ENCODE measurements at regions not wholly inside any gene's neighbourhood (a gene's known extent, or its start where the extent isn't known, plus 50 kb on each side); places are given as distances from the start of the nearest gene placed in this dataset.

DNA sequence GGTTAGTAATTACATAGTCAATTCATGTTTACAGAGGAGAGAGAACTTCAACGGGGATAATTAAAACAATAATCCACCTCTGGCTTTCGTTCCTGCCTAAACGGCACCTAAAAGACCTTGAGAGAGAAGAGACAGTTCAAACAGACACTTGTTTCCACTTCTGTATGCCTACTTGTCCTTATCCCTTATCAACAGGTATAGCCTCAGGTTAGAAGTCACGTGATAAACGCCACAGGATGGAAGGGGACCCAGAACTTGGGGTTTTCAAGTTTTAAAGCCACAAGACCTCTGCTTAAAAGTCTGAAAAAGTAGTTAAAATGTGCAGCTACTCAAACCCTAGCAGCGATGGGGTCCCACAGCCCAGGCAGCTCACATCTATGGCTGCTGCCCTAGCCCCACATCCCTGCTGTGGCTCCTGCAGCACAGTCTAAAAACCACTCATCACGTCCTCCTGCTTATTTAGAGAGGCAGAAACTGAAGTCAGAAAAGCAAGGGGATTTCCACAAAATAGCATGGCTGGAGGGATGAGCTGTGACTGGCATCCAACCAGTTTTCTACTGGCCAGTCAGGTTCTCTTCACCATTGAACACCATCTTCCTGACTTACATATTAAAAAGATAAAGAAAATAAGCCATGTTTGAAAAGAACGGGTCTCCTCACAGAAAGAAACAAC, 51.2 kb upstream of the SEC16B start:
- TF ChIP-seq CTCF (IDR thresholded peaks at IDR 0.05): no peak
- Mint-ChIP-seq H3K27me3 (peaks cover 15% of the 10 kb centered on the region), H3K36me3 (ENCODE audit: low read depth) (no peaks in the 10 kb centered on the region), H3K9me3 (peaks cover 11% of the 10 kb centered on the region), H3K4me3 (no peak overlapping the region), H3K4me1 (ENCODE audit: low read depth) (no peaks in the 10 kb centered on the region), H3K27ac (no peak overlapping the region)
- Histone ChIP-seq H3K36me3 (ENCODE audit: insufficient read depth, low read length) (no peaks in the 10 kb centered on the region), H3K4me3 (ENCODE audit: low read length) (no peak overlapping the region), H3K9me3 (ENCODE audit: control insufficient read depth in 1 of 2, insufficient read depth in 1 of 2, low read length in 2 of 2) (peaks cover 0 to 3% of the 10 kb centered on the region in 2 experiments), H3K4me1 (ENCODE audit: insufficient read depth, low read length) (no peaks in the 10 kb centered on the region), H3K27me3 (ENCODE audit: control insufficient read depth in 1 of 2, insufficient read depth in 2 of 2, low read length in 2 of 2) (no peaks in the 10 kb centered on the region), H3K27ac (ENCODE audit: low read depth in 1 of 2, low read length in 2 of 2) (no peak overlapping the region)
- ChIA-PET CTCF (no interaction called here), POLR2A (no interaction called here)
- intact Hi-C loops (cut with DNase I, micrococcal nuclease): no loop called here
- DNase-seq (no peak), ATAC-seq (ENCODE audit: poor library complexity) (no peak)

GRCh38 chr1:178021950-178022349, 52.1 kb upstream of the SEC16B start:
- Mint-ChIP-seq H3K4me3 (no peak overlapping the region), H3K36me3 (ENCODE audit: low read depth) (no peaks in the 10 kb centered on the region), H3K27ac (no peak overlapping the region), H3K9me3 (peaks cover 11% of the 10 kb centered on the region), H3K27me3 (peaks cover 15% of the 10 kb centered on the region), H3K4me1 (ENCODE audit: low read depth) (no peaks in the 10 kb centered on the region)
- TF ChIP-seq CTCF (IDR thresholded peaks at IDR 0.05): no peak
- ChIA-PET CTCF (no interaction called here), POLR2A (no interaction called here)
- Histone ChIP-seq H3K4me1 (ENCODE audit: insufficient read depth, low read length) (no peaks in the 10 kb centered on the region), H3K27ac (ENCODE audit: low read depth in 1 of 2, low read length in 2 of 2) (no peak overlapping the region), H3K36me3 (ENCODE audit: insufficient read depth, low read length) (no peaks in the 10 kb centered on the region), H3K4me3 (ENCODE audit: low read length) (no peak overlapping the region), H3K9me3 (ENCODE audit: control insufficient read depth in 1 of 2, insufficient read depth in 1 of 2, low read length in 2 of 2) (peaks cover 0 to 6% of the 10 kb centered on the region in 2 experiments), H3K27me3 (ENCODE audit: control insufficient read depth in 1 of 2, insufficient read depth in 2 of 2, low read length in 2 of 2) (no peaks in the 10 kb centered on the region)
- DNase-seq (no peak), ATAC-seq (ENCODE audit: poor library complexity) (no peak)
- intact Hi-C loops (cut with DNase I, micrococcal nuclease): no loop called here

DNA sequence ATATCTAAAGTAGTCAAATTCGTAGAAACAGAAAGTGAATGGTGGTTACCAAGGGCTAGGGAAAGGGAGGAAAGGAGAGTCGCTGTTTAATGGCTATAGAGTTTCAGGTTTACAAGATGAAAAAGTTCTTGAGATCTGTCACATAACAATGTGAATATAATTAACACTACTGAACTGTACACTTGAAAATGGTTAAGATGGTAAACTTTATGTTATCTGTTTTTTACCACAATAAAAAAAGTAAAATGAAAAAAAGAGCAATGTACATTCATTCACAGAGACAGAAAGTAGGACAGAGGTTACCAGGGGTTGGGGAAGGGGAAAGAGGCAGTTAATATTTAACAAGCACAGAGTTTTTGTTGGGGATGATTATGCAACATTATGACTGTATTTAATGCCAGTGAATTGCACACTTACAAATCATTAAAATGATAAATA, 53.3 kb upstream of the SEC16B start:
- H3K4me1 Mint-ChIP-seq (ENCODE audit: low read depth): no peaks in the 10 kb centered on the region
- Histone ChIP-seq H3K4me1 (ENCODE audit: insufficient read depth, low read length) (no peaks in the 10 kb centered on the region), H3K4me3 (ENCODE audit: low read length) (no peak overlapping the region), H3K36me3 (ENCODE audit: insufficient read depth, low read length) (no peaks in the 10 kb centered on the region), H3K27me3 (ENCODE audit: control insufficient read depth in 1 of 2, insufficient read depth in 2 of 2, low read length in 2 of 2) (no peaks in the 10 kb centered on the region), H3K9me3 (ENCODE audit: control insufficient read depth in 1 of 2, insufficient read depth in 1 of 2, low read length in 2 of 2) (peaks cover 0 to 6% of the 10 kb centered on the region in 2 experiments), H3K27ac (ENCODE audit: low read depth in 1 of 2, low read length in 2 of 2) (no peak overlapping the region)
- peaks cover 10% of the 10 kb centered on the region for H3K27me3 Mint-ChIP-seq
- ChIA-PET POLR2A (no interaction called here), CTCF (no interaction called here)
- DNase-seq (no peak), ATAC-seq (ENCODE audit: poor library complexity) (no peak)
- H3K9me3 Mint-ChIP-seq: peaks cover 5% of the 10 kb centered on the region
- H3K36me3 Mint-ChIP-seq (ENCODE audit: low read depth): no peaks in the 10 kb centered on the region
- no peak for TF ChIP-seq CTCF (IDR thresholded peaks at IDR 0.05)
- no peak overlapping the region for H3K4me3 Mint-ChIP-seq
- no peak overlapping the region for H3K27ac Mint-ChIP-seq
- intact Hi-C loops (cut with DNase I, micrococcal nuclease): no loop called here

All from CD4-positive, alpha-beta T cell (primary cell).